ENCODE measurements at regions not wholly inside any gene's neighbourhood (a gene's known extent, or its start where the extent isn't known, plus 50 kb on each side); places are given as distances from the start of the nearest gene placed in this dataset.

DNA sequence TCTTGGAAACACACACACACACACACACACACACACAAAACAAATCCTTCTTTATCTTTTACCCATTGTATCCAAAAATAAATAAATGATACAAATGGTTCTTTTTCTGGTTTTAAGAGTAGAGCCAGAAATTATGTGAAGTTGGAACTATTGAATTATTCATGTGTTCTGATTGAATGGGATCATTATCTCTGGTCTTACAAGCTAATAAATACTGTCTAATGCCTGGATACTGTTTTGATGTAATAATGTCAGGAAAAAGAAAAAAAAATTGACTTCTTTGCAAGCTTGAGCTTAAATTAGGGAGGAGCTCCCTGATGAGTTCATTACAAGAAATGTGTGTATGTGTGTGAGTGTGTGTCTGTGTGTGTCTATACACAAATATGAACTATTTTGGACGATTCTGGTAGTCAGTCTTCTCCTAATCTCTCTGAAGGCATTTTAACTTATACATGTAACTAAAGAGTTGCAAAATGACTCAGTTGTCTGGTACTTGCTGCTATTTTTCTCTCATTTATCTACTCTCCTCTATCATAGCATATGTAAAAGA is 507.2 kb upstream of the AGTR1 start:
- TF ChIP-seq, protein P1, sequence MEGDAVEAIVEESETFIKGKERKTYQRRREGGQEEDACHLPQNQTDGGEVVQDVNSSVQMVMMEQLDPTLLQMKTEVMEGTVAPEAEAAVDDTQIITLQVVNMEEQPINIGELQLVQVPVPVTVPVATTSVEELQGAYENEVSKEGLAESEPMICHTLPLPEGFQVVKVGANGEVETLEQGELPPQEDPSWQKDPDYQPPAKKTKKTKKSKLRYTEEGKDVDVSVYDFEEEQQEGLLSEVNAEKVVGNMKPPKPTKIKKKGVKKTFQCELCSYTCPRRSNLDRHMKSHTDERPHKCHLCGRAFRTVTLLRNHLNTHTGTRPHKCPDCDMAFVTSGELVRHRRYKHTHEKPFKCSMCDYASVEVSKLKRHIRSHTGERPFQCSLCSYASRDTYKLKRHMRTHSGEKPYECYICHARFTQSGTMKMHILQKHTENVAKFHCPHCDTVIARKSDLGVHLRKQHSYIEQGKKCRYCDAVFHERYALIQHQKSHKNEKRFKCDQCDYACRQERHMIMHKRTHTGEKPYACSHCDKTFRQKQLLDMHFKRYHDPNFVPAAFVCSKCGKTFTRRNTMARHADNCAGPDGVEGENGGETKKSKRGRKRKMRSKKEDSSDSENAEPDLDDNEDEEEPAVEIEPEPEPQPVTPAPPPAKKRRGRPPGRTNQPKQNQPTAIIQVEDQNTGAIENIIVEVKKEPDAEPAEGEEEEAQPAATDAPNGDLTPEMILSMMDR (IDR thresholded peaks at IDR 0.05; ENCODE audit: insufficient read depth, low read length, poor library complexity, severe bottlenecking) = no peak
- no peak for TF ChIP-seq EZH2phosphoT487 (conservative IDR thresholded peaks at IDR 0.05; ENCODE audit: low read length)
